GM18951 (cell line): ENCODE measurements at regions not wholly inside any gene's neighbourhood (a gene's known extent, or its start where the extent isn't known, plus 50 kb on each side); places are given as distances from the start of the nearest gene placed in this dataset.

Experiments
- POLR2A ChIP-seq: IDR thresholded peaks from 4 replicates; pipeline ENCODE4 v1.6.1; 2011; ENCODE audit warnings: mild to moderate bottlenecking; ENCODE audit not compliant: insufficient read length, insufficient read depth; ENCODE audit errors: extremely low read depth
- in situ Hi-C: fragments of 300-500 bp; cut with MboI; formaldehyde crosslinking; loops from one replicate; pipeline ENCODE4 v1.12.0; 2022; ENCODE audit warnings: low sequenced_read_pairs, mixed read lengths, inconsistent platforms; ENCODE audit not compliant: unreplicated experiment

- in situ Hi-C loops = loop anchor here (25.0 kb wide), 1 partner anchor 469 kb away; no protein-coding TSS in a partner anchor
- no peak for TF ChIP-seq POLR2A
Observed at GRCh38 chr7:86943447-86943846, 116.0 kb downstream of the ELAPOR2 start.

DNA sequence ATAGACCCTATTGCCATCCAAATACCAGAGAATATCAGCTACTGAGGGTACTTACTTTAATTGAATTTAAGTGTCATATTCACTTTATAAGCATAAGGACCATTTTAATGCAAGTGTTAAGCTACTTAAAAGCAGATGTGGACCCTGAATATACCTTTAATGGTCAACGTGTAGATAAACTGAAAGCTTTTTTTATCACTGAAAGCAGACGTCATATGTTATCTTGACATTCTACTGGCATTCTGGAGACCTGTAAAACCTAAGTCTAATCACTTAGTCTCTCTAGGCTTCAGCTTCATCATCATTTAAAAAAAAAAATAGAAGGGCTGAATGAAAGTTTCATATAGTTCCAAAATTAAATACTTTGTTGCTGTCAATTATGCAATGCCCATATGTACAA, 116.5 kb downstream of the ELAPOR2 start:
- TF ChIP-seq POLR2A = no peak
- in situ Hi-C loops = loop anchor here (25.0 kb wide), 1 partner anchor 469 kb away; no protein-coding TSS in a partner anchor

- TF ChIP-seq POLR2A = no peak
- in situ Hi-C loops = loop anchor here (25.0 kb wide), 1 partner anchor 470 kb away; no protein-coding TSS in a partner anchor
Observed at GRCh38 chr7:86942081-86942480, 117.4 kb downstream of the ELAPOR2 start.

DNA sequence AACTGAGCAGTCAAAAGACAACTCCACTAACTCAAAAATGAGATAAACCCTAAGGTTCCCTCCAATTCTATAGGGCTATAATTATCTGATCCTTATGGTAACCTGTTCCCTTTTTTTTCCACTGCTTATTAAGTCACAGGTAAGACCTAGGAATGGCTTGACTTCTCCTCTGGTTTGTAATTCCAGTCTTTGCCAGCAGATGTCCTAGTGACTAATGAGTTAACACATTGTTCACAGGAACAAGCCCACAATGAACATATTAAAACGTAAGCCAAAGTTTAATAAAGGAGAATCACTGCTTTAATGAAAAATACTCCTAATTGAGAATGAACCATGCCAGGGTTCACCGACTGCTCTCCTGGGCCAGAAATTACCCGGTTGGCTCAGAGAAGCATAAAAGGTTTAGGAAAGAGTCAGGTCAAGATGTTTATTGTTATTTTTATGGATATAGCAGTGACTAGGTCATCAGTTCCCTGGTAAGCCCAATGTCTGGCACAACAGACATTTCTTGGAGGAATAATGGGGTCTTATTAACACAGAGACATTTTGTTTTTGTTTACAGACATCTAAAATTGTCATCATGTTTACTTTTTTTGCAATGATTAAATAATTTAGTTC, 120.1 kb downstream of the ELAPOR2 start:
- TF ChIP-seq POLR2A = no peak
- in situ Hi-C loops = loop anchor here (5.0 to 25.0 kb wide), 3 partner anchors 208 to 473 kb away; no protein-coding TSS in a partner anchor

- in situ Hi-C loops = loop anchor here (5.0 to 25.0 kb wide), 3 partner anchors 210 to 475 kb away; no protein-coding TSS in a partner anchor
- TF ChIP-seq POLR2A = no peak
Observed at GRCh38 chr7:86937363-86937878, 122.0 kb downstream of the ELAPOR2 start.

DNA sequence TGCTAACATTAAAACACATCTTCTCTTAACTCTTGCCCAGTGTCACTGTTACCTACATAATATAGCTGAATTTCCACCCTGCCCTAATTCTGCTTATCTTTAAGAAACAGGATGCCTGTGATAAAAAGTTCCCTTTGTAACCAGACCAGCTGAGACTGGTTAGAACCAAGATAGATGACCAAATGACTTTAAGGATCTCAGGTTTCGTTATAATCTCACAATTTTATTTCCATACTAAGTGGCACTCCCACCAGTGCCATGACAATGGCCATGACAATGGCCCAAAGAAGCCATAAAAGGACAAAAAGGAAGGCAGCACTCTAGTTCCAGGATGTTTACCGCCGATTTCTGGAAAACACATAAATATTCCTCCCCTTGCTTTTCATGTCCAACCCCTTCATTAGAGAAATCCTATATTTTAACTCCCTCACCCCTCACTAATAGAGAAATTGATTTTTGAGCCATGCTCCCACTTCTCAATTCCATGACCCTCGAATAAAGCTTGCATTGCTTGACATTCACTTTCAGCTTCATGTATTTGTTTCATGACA, 126.1 kb downstream of the ELAPOR2 start:
- in situ Hi-C loops = loop anchor here (10.0 to 25.0 kb wide), 2 partner anchors 301 to 479 kb away; no protein-coding TSS in a partner anchor
- no peak for TF ChIP-seq POLR2A

GRCh38 chr7:86932038-86932512, 127.4 kb downstream of the ELAPOR2 start:
- in situ Hi-C loops = loop anchor here (10.0 to 25.0 kb wide), 2 partner anchors 303 to 480 kb away; no protein-coding TSS in a partner anchor
- TF ChIP-seq POLR2A = no peak

- in situ Hi-C loops = loop anchor here (10.0 to 25.0 kb wide), 2 partner anchors 303 to 481 kb away; no protein-coding TSS in a partner anchor
- TF ChIP-seq POLR2A = no peak
Observed at GRCh38 chr7:86931439-86931838, 128.0 kb downstream of the ELAPOR2 start.

DNA sequence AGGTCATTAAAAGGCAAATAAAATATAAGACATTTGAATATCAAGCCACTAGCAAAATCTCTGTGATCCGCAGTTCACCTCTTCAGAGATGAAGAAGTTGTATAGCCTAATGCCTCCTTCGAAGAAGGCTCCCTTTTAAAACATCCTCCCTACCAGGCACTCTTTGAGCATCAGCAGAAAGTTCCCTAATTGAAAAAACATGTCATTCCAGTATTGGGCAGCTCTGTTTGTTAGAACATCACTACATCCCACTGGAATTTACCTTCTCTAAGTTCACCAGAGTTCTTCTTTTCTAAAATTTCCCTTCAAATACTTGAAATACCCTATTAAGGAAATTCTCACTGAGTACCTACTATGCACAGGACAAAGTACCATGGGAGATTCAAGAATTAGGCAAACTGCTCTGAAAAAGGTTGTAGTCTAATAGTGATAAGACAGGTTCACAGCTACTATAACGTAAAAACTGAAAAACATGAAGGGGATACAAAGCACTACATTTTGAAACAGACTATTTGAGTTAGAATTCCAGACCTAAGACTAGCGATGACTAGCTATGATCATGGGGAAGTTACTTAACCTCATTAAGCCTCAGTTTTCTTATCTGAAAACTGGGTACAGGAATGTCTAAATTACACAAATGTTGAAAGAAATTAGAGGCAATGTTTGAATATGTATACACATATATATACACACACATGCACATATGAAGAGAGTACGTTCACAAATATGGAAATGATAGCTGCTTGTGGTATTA, 128.7 kb downstream of the ELAPOR2 start:
- TF ChIP-seq POLR2A = no peak
- in situ Hi-C loops = loop anchor here (10.0 to 25.0 kb wide), 2 partner anchors 304 to 482 kb away; no protein-coding TSS in a partner anchor

- no peak for TF ChIP-seq POLR2A
- in situ Hi-C loops = loop anchor here (10.0 to 25.0 kb wide), 2 partner anchors 305 to 483 kb away; no protein-coding TSS in a partner anchor
Observed at GRCh38 chr7:86929293-86930109, 130.0 kb downstream of the ELAPOR2 start.

DNA sequence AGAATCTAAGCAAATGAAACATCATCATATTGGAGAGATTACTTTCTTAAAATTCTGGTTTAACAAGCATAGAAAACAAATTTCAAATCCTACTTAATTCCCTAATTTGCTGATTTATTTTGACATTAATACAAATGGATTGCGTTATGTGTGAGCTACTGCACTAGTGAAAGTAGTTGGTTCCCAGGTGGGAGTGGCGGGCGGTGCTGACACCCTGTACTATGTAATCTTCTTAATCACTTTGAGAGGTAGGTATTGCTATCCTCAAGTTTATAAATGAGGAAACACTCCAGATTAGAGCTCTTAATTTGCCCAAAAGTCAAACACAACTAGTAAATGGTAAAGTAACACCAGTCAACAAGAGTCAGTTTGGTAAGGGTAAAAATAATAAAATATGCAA, 131.1 kb downstream of the ELAPOR2 start:
- TF ChIP-seq POLR2A = no peak
- in situ Hi-C loops = loop anchor here (25.0 kb wide), 1 partner anchor 484 kb away; no protein-coding TSS in a partner anchor

GRCh38 chr7:86926732-86927131, 132.7 kb downstream of the ELAPOR2 start:
- in situ Hi-C loops = loop anchor here (25.0 kb wide), 1 partner anchor 486 kb away; no protein-coding TSS in a partner anchor
- TF ChIP-seq POLR2A = no peak

DNA sequence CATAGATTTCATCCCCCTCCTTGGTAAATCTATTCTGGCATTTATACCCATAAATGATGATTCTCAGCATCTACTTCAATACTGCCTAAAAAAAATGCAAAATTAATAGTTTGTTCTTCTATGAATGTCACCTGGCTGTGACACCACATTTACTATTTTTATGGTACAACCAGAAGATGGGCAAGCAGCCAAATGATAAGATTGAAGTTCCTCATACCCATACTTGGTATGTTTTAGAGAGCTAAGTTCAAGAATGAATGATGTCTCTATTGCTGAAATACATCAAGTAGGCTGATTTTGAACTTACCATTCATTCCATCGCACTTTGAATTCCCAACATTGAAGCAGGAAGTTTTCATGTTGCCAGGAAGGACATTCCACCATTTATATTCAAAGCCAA, 134.2 kb downstream of the ELAPOR2 start:
- no peak for TF ChIP-seq POLR2A
- in situ Hi-C loops = loop anchor here (25.0 kb wide), 1 partner anchor 487 kb away; no protein-coding TSS in a partner anchor
